Stimulated activated naive CD8-positive, alpha-beta T cell treated with anti-CD3 and anti-CD28 coated beads, Interleukin-15, amount 100 ng/mL, for 72 hours (primary cell): ENCODE measurements at regions not wholly inside any gene's neighbourhood (a gene's known extent, or its start where the extent isn't known, plus 50 kb on each side); places are given as distances from the start of the nearest gene placed in this dataset.
A peak's percentile ranks its signal among the peaks of the same experiment; 100 is the strongest.
"Not testable (repeated sequence)": the region's sequence is repeated elsewhere in the genome, so short reads cannot be mapped to it uniquely, and the experiment has no call there.

ENCODE experiments used
- ATAC-seq: fragments of 150-1000 bp; cut with Tn5 transposase; 2 replicates; pipeline ENCODE4 v1.10.0; 2021; ENCODE audit warnings: mild to moderate bottlenecking, moderate library complexity
- DNase-seq, 2 donors: peaks; one replicate each; pipeline ENCODE4 v3.0.0; 2021 to 2022
- H3K27ac Mint-ChIP-seq, 2 donors: one replicate each; pipeline ENCODE4 v1.8.0; 2022; ENCODE audit warnings: mild to moderate bottlenecking in 2 of 2, mixed read lengths in 2 of 2, moderate library complexity in 2 of 2
- H3K27me3 Mint-ChIP-seq: one replicate; pipeline ENCODE4 v1.8.0; 2022; ENCODE audit warnings: mixed read lengths
- H3K4me1 Mint-ChIP-seq: one replicate; pipeline ENCODE4 v1.8.0; 2022; ENCODE audit warnings: mild to moderate bottlenecking, mixed read lengths
- H3K4me3 Mint-ChIP-seq, 2 donors: one replicate each; pipeline ENCODE4 v1.8.0; 2022; ENCODE audit warnings: mild to moderate bottlenecking in 2 of 2, mixed read lengths in 2 of 2, moderate library complexity in 1 of 2
- H3K9me3 Mint-ChIP-seq, 2 donors: one replicate each; pipeline ENCODE4 v1.8.0; 2022; ENCODE audit warnings: mixed read lengths in 2 of 2

GRCh38 chr9:26523577-26523976 is 369.0 kb downstream of the CAAP1 start:
- H3K9me3 Mint-ChIP-seq: peaks cover 10 to 14% of the 10 kb centered on the region in 2 donors

GRCh38 chr9:26520141-26520540 is 372.5 kb downstream of the CAAP1 start:
- H3K4me3 Mint-ChIP-seq: no peak overlapping the region
- peaks cover 9 to 14% of the 10 kb centered on the region in 2 donors for H3K9me3 Mint-ChIP-seq
- H3K27ac Mint-ChIP-seq: no peak overlapping the region
- H3K4me1 Mint-ChIP-seq: no peaks in the 10 kb centered on the region
- no peaks in the 10 kb centered on the region for H3K27me3 Mint-ChIP-seq
- ATAC-seq (no peak), DNase-seq (no peak)

More at GRCh38 chr9:26523577-26523976, 369.0 kb downstream of the CAAP1 start:
- DNase-seq: no peak
- no peak for ATAC-seq
- Mint-ChIP-seq H3K27ac (no peak overlapping the region), H3K27me3 (no peaks in the 10 kb centered on the region), H3K4me1 (no peaks in the 10 kb centered on the region), H3K4me3 (no peak overlapping the region)

- Mint-ChIP-seq H3K4me3 (no peak overlapping the region), H3K27me3 (no peaks in the 10 kb centered on the region), H3K27ac (no peak overlapping the region), H3K4me1 (no peaks in the 10 kb centered on the region), H3K9me3 (peaks cover 9 to 14% of the 10 kb centered on the region in 2 donors)
- DNase-seq: no peak
- no peak for ATAC-seq
Measured at GRCh38 chr9:26516773-26517343, 375.7 kb downstream of the CAAP1 start.

- ATAC-seq (no peak), DNase-seq (no peak)
- Mint-ChIP-seq H3K27me3 (no peaks in the 10 kb centered on the region), H3K9me3 (peaks cover 0 to 5% of the 10 kb centered on the region in 2 donors), H3K27ac (no peak overlapping the region), H3K4me3 (no peak overlapping the region), H3K4me1 (no peaks in the 10 kb centered on the region)
Measured at GRCh38 chr9:26513730-26514129, 378.9 kb downstream of the CAAP1 start.

GRCh38 chr9:26510137-26510536 is 382.5 kb downstream of the CAAP1 start:
- no peak overlapping the region for H3K4me3 Mint-ChIP-seq
- ATAC-seq: no peak

GRCh38 chr9:26508897-26509296 is 383.7 kb downstream of the CAAP1 start:
- H3K9me3 Mint-ChIP-seq: peaks cover 0 to 5% of the 10 kb centered on the region in 2 donors
- no peak for DNase-seq
- H3K4me3 Mint-ChIP-seq: no peak overlapping the region
- ATAC-seq: no peak
- no peaks in the 10 kb centered on the region for H3K27me3 Mint-ChIP-seq
- H3K4me1 Mint-ChIP-seq: no peaks in the 10 kb centered on the region
- H3K27ac Mint-ChIP-seq: no peak overlapping the region

More at GRCh38 chr9:26510137-26510536, 382.5 kb downstream of the CAAP1 start:
- Mint-ChIP-seq H3K4me1 (no peaks in the 10 kb centered on the region), H3K27ac (no peak overlapping the region), H3K9me3 (peaks cover 0 to 5% of the 10 kb centered on the region in 2 donors), H3K27me3 (no peaks in the 10 kb centered on the region)
- no peak for DNase-seq

GRCh38 chr9:26504057-26504456 is 388.5 kb downstream of the CAAP1 start:
- ATAC-seq (no peak), DNase-seq (no peak)
- no peak overlapping the region for H3K27ac Mint-ChIP-seq
- no peaks in the 10 kb centered on the region for H3K27me3 Mint-ChIP-seq
- no peak overlapping the region for H3K4me3 Mint-ChIP-seq
- no peaks in the 10 kb centered on the region for H3K4me1 Mint-ChIP-seq
- peaks cover 0 to 5% of the 10 kb centered on the region in 2 donors for H3K9me3 Mint-ChIP-seq

GRCh38 chr9:26502311-26502710 is 390.3 kb downstream of the CAAP1 start:
- Mint-ChIP-seq H3K27me3 (no peaks in the 10 kb centered on the region), H3K27ac (no peak overlapping the region), H3K4me3 (no peak overlapping the region), H3K4me1 (no peaks in the 10 kb centered on the region), H3K9me3 (peaks cover 7 to 10% of the 10 kb centered on the region in 2 donors)
- no peak for ATAC-seq
- DNase-seq: no peak

GRCh38 chr9:26500471-26500870 is 392.1 kb downstream of the CAAP1 start:
- H3K4me1 Mint-ChIP-seq: no peaks in the 10 kb centered on the region
- no peak for ATAC-seq
- H3K9me3 Mint-ChIP-seq: peaks cover 7 to 10% of the 10 kb centered on the region in 2 donors
- no peak for DNase-seq
- H3K27ac Mint-ChIP-seq: no peak overlapping the region
- no peaks in the 10 kb centered on the region for H3K27me3 Mint-ChIP-seq
- no peak overlapping the region for H3K4me3 Mint-ChIP-seq

GRCh38 chr9:26492608-26493521 is 399.7 kb downstream of the CAAP1 start:
- H3K27me3 Mint-ChIP-seq, H3K4me1 Mint-ChIP-seq, ATAC-seq, H3K4me3 Mint-ChIP-seq, H3K27ac Mint-ChIP-seq, DNase-seq: not testable (repeated sequence)
- H3K9me3 Mint-ChIP-seq: peaks cover 7 to 16% of the 10 kb centered on the region in 2 donors

GRCh38 chr9:26491922-26492607 is 400.5 kb downstream of the CAAP1 start:
- DNase-seq, H3K4me3 Mint-ChIP-seq, H3K27me3 Mint-ChIP-seq, H3K4me1 Mint-ChIP-seq, ATAC-seq: not testable (repeated sequence)
- peaks cover 9 to 16% of the 10 kb centered on the region in 2 donors for H3K9me3 Mint-ChIP-seq
- peak overlapping the region in 1 of 2 donors; percentile 67 for H3K27ac Mint-ChIP-seq

GRCh38 chr9:26483991-26484390 is 408.6 kb downstream of the CAAP1 start:
- no peak overlapping the region for H3K4me3 Mint-ChIP-seq
- peaks cover 11 to 13% of the 10 kb centered on the region in 2 donors for H3K9me3 Mint-ChIP-seq

GRCh38 chr9:26477963-26478362 is 414.6 kb downstream of the CAAP1 start:
- Mint-ChIP-seq H3K9me3 (peaks cover 10 to 12% of the 10 kb centered on the region in 2 donors), H3K4me1 (no peaks in the 10 kb centered on the region), H3K4me3 (no peak overlapping the region), H3K27ac (peak overlapping the region in 1 of 2 donors; percentile 15), H3K27me3 (no peaks in the 10 kb centered on the region)
- ATAC-seq (no peak), DNase-seq (no peak)

More at GRCh38 chr9:26483991-26484390, 408.6 kb downstream of the CAAP1 start:
- ATAC-seq: no peak
- Mint-ChIP-seq H3K27ac (no peak overlapping the region), H3K27me3 (no peaks in the 10 kb centered on the region), H3K4me1 (no peaks in the 10 kb centered on the region)
- DNase-seq: no peak

GRCh38 chr9:26471261-26471660 is 421.3 kb downstream of the CAAP1 start:
- Mint-ChIP-seq H3K27ac (no peak overlapping the region), H3K9me3 (peaks cover 7 to 8% of the 10 kb centered on the region in 2 donors), H3K4me1 (no peaks in the 10 kb centered on the region), H3K4me3 (no peak overlapping the region), H3K27me3 (no peaks in the 10 kb centered on the region)
- ATAC-seq (no peak), DNase-seq (no peak)

- no peak overlapping the region for H3K4me3 Mint-ChIP-seq
- no peak for DNase-seq
- H3K9me3 Mint-ChIP-seq: peaks cover 2 to 8% of the 10 kb centered on the region in 2 donors
- H3K4me1 Mint-ChIP-seq: no peaks in the 10 kb centered on the region
- H3K27ac Mint-ChIP-seq: no peak overlapping the region
- no peaks in the 10 kb centered on the region for H3K27me3 Mint-ChIP-seq
- no peak for ATAC-seq
Measured at GRCh38 chr9:26470284-26470683, 422.3 kb downstream of the CAAP1 start.
